ENCODE measurements at regions not wholly inside any gene's neighbourhood (a gene's known extent, or its start where the extent isn't known, plus 50 kb on each side); places are given as distances from the start of the nearest gene placed in this dataset.
"Not testable (repeated sequence)": the region's sequence is repeated elsewhere in the genome, so short reads cannot be mapped to it uniquely, and the experiment has no call there.

DNA sequence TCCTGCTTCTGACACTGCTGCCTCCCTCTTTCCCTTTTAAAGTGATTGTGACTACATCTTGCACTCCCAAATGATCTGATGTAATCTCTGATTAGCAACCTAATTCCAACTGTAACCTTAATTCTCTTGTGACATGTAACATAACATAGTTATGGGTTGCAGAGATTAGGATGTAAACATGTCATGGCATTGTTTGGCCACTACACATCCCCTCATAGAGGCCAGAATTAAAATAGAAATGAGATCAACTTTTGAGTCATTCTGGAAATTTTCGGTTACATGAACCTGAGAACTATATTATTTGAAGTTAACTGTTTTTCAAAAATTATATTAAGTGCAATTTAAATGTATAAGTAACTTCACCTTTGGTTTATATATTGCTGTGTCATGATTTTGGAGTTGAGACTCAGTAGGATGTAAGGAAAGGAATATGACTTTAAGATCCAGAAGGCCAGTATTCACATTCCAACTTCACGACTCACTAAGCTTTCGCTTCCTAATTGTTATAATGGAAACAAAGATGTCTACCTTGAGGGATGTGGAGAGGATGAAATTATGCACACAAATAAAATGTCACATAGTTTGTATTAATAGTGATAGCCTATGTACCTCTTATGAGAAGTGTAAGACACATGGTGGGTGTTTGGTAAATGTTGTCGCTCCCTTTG, 611.9 kb upstream of the MAP3K7 start:
- TF ChIP-seq GABPA (IDR thresholded peaks at IDR 0.05; ENCODE audit: low read depth) = no peak
- TF ChIP-seq, protein P1, sequence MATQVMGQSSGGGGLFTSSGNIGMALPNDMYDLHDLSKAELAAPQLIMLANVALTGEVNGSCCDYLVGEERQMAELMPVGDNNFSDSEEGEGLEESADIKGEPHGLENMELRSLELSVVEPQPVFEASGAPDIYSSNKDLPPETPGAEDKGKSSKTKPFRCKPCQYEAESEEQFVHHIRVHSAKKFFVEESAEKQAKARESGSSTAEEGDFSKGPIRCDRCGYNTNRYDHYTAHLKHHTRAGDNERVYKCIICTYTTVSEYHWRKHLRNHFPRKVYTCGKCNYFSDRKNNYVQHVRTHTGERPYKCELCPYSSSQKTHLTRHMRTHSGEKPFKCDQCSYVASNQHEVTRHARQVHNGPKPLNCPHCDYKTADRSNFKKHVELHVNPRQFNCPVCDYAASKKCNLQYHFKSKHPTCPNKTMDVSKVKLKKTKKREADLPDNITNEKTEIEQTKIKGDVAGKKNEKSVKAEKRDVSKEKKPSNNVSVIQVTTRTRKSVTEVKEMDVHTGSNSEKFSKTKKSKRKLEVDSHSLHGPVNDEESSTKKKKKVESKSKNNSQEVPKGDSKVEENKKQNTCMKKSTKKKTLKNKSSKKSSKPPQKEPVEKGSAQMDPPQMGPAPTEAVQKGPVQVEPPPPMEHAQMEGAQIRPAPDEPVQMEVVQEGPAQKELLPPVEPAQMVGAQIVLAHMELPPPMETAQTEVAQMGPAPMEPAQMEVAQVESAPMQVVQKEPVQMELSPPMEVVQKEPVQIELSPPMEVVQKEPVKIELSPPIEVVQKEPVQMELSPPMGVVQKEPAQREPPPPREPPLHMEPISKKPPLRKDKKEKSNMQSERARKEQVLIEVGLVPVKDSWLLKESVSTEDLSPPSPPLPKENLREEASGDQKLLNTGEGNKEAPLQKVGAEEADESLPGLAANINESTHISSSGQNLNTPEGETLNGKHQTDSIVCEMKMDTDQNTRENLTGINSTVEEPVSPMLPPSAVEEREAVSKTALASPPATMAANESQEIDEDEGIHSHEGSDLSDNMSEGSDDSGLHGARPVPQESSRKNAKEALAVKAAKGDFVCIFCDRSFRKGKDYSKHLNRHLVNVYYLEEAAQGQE (IDR thresholded peaks at IDR 0.05; ENCODE audit: insufficient replicate concordance, low read depth) = no peak
- TF ChIP-seq, protein P2, sequence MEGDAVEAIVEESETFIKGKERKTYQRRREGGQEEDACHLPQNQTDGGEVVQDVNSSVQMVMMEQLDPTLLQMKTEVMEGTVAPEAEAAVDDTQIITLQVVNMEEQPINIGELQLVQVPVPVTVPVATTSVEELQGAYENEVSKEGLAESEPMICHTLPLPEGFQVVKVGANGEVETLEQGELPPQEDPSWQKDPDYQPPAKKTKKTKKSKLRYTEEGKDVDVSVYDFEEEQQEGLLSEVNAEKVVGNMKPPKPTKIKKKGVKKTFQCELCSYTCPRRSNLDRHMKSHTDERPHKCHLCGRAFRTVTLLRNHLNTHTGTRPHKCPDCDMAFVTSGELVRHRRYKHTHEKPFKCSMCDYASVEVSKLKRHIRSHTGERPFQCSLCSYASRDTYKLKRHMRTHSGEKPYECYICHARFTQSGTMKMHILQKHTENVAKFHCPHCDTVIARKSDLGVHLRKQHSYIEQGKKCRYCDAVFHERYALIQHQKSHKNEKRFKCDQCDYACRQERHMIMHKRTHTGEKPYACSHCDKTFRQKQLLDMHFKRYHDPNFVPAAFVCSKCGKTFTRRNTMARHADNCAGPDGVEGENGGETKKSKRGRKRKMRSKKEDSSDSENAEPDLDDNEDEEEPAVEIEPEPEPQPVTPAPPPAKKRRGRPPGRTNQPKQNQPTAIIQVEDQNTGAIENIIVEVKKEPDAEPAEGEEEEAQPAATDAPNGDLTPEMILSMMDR (IDR thresholded peaks at IDR 0.05; ENCODE audit: insufficient read depth, low read length) = no peak
- TF ChIP-seq SPI1 (IDR thresholded peaks at IDR 0.05; ENCODE audit: borderline replicate concordance, low read depth) = no peak
- no peak for TF ChIP-seq POLR2AphosphoS5 (IDR thresholded peaks at IDR 0.05; ENCODE audit: low read depth)
- no peaks in the 10 kb centered on the region for H3K27me3 ChIP-seq (ENCODE audit: insufficient read depth, poor library complexity, severe bottlenecking)
- no peak for DNase-seq (ENCODE audit: low read depth in 1 of 2, low spot score in 1 of 2)
- H3K4me3 ChIP-seq (replicated peaks; ENCODE audit: insufficient read depth, low read length) = no peak overlapping the region
- H3K27ac ChIP-seq (replicated peaks) = no peak overlapping the region

DNA sequence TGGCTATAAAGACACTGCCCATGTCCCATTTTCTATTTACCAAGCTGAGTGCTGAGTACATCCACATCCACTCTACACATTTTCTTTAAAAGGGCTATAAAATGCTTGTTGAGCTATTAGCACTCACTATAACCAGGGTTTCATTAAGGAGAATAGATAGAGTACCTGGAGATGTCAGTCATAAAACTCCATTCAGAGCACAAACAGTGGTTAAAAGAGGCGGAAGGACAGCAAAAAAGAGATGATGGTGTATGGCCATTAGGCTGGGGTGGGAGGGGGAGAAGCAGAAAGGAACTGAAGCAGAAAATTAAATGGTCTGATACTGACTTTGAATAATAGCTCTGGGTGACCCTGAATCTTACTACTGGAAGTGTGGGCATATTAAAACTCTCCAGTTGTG, 609.9 kb upstream of the MAP3K7 start:
- no peaks in the 10 kb centered on the region for H3K27me3 ChIP-seq (ENCODE audit: insufficient read depth, poor library complexity, severe bottlenecking)
- TF ChIP-seq SPI1 (IDR thresholded peaks at IDR 0.05; ENCODE audit: borderline replicate concordance, low read depth) (no peak), POLR2AphosphoS5 (IDR thresholded peaks at IDR 0.05; ENCODE audit: low read depth) (no peak), GABPA (IDR thresholded peaks at IDR 0.05; ENCODE audit: low read depth) (no peak)
- TF ChIP-seq, protein P2 (IDR thresholded peaks at IDR 0.05; ENCODE audit: insufficient read depth, low read length) = no peak
- TF ChIP-seq, protein P1 (IDR thresholded peaks at IDR 0.05; ENCODE audit: insufficient replicate concordance, low read depth) = no peak
- H3K27ac ChIP-seq (replicated peaks) = no peak overlapping the region
- H3K4me3 ChIP-seq (replicated peaks; ENCODE audit: insufficient read depth, low read length) = no peak overlapping the region
- DNase-seq (ENCODE audit: low read depth in 1 of 2, low spot score in 1 of 2) = no peak

DNA sequence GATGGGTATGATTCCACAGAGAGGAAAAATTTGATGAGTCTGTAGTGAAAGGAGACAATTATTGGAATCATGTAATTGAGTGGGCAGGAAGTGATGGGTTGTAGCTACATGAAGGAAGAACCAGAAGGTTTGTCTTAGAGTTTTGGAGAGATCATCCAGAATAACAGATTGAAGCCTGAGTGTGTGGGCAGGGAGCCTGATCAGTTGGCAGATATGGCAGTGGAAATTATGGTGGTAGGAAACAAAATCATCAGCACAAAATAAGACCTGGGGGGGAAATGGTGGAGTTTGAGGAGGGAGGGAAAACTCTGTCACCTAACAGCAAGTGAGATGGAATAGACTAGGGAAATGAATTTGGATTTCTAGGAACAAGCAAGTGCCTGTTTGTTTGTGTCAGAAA, 606.6 kb upstream of the MAP3K7 start:
- no peak for TF ChIP-seq GABPA (IDR thresholded peaks at IDR 0.05; ENCODE audit: low read depth)
- TF ChIP-seq, protein P2 (IDR thresholded peaks at IDR 0.05; ENCODE audit: insufficient read depth, low read length) = no peak
- DNase-seq (ENCODE audit: low read depth in 1 of 2, low spot score in 1 of 2) = no peak
- no peak overlapping the region for H3K27ac ChIP-seq (replicated peaks)
- no peaks in the 10 kb centered on the region for H3K27me3 ChIP-seq (ENCODE audit: insufficient read depth, poor library complexity, severe bottlenecking)
- no peak overlapping the region for H3K4me3 ChIP-seq (replicated peaks; ENCODE audit: insufficient read depth, low read length)

DNA sequence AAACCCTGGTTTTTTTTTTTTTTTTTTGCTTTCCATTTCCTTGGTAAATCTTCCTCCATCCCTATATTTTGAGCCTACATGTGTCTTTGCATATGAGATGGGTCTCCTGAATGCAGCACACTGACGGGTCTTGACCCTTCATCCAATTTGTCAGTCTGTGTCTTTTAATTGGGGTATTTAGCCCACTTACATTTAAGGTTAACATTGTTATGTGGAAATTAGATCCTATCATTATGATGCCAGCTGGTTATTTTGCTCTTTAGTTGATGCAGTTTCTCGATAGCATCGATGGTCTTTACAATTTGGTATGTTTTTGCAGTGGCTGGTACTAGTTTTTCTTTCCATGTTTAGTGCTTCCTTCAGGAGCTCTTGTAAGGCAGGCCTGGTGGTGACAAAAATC, 603.2 kb upstream of the MAP3K7 start:
- not testable (repeated sequence) for H3K4me3 ChIP-seq (replicated peaks; ENCODE audit: insufficient read depth, low read length); H3K27ac ChIP-seq (replicated peaks); DNase-seq (ENCODE audit: low read depth in 1 of 2, low spot score in 1 of 2); H3K27me3 ChIP-seq (ENCODE audit: insufficient read depth, poor library complexity, severe bottlenecking)
